HPDE6-E6E7 (cell line): ENCODE measurements at regions not wholly inside any gene's neighbourhood (a gene's known extent, or its start where the extent isn't known, plus 50 kb on each side); places are given as distances from the start of the nearest gene placed in this dataset.

Experiments
- DNase-seq: peaks from one replicate; pipeline ENCODE4 v3.0.0; 2011; ENCODE audit warnings: missing footprints; ENCODE audit errors: extremely low spot score

DNA sequence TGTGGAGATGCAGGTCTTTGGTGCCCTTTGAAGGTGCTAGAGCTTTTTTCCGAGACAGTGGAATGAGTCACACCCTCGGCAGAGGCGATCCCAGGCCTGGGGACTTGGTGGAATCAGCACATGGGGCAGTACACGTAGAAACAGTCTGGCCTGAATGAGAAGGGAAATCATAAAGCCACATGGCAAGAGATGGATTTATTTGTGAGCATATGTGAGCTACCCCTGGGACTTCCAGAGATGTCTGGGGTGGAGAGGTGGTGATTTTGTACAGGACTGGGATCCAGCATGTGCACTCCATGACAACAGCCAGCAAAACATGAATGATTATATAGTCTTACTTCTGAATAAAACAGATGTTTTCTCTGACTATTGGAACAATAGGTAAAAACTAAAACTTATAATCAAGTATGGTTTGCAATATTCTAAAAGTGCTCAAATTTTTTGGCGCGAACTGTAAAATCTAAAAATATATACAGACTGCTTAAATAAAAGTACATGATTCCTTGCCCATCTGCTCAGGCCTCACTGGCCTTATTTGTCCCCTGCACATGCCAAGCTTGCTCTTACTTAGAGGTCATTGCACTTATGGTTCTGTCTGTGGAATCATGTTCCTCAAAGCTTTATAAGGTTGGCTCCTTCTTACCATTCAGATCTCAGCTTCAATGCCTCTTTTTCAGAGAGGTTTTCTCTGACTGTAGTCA is 54.7 kb upstream of the SMARCA2 start:
- DNase-seq: no peak

DNA sequence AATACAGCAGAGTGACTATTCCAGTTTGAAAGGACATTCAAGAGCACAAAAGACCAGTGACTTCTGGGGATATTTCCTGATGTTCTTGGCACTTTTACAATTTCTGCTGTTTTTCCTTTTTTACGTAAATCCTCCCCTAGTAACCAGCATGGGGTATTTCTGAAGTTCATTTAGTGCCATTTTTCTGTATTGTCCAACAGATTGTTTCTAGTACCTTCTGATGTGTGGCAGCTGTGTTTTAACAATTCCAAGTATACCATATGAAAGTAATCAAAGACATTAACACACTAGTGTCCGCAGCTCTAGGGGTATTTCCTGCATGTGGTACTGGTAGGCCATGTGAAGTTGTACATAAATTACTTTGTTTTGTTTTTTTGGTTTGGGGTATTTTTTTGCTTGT is 53.0 kb upstream of the SMARCA2 start:
- no peak for DNase-seq

DNA sequence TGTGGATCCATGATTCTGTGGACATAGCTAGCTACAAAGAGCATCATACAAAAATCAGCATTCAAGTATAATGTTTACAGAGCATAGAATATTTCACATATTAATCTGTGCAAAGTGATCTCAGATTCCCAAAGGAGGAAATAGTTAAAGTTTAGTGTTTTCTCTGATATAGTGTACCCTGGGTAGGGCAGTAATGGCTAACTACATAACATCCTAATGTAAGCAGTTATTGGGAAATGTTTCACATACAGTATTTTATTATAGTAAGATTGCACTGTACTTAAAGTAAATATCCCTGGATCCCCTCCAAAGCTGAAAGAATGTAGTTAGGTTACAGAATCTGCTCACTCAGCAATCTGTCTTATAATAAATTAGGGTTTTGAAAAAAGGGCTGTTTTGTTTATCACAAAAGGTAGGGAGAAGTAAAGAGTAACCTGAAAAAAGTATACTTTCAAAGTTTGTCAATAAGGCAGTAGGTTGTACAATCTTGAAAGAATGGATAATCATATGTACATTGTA is 52.5 kb upstream of the SMARCA2 start:
- DNase-seq: no peak

DNA sequence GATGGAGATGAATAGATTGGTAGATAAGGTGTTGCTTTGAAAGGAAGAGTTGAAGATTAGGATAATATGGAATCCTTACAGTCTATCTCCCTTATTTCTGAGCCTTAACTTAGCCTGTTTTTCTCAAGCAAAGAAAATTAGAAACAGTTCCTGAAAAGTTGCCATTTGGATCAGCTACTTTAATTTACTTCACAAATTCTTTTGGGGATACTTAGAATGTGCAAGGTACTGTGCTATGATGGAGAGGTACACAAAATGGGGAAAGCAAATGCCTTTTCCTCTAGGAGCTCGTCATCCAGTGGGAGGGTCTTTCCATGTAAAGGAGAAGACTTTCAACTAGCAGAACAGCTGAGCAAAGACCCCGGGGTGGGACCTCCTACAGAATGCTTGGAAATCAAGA is 51.1 kb upstream of the SMARCA2 start:
- DNase-seq: no peak
